Fibroblast of peridontal ligament (primary cell): ENCODE measurements at regions not wholly inside any gene's neighbourhood (a gene's known extent, or its start where the extent isn't known, plus 50 kb on each side); places are given as distances from the start of the nearest gene placed in this dataset.
"Not testable (repeated sequence)": the region's sequence is repeated elsewhere in the genome, so short reads cannot be mapped to it uniquely, and the experiment has no call there.

Experiments used
- DNase-seq: peaks from one replicate; pipeline ENCODE4 v3.0.0-alpha.2; 2010; ENCODE audit errors: extremely low read depth

DNA sequence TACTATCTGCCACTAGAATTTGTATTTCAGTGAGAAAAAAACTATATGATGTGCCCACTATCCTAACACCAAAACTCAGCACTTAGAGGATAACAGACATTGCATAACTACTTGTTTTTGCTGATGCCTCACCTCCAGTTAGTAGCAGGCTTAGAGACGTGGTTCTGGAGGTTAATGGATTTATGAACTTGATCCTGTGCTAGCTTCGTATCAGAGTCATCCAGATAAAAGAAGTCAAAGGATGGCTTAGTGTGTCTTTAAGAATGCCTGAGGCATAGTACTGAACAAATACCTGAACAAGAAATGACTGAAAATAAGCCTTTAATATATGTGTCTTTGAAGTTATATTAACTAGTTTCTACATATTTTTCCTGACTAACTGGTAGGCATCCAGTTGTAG, 414.9 kb upstream of the PTCHD4 start:
- DNase-seq, result no peak

DNA sequence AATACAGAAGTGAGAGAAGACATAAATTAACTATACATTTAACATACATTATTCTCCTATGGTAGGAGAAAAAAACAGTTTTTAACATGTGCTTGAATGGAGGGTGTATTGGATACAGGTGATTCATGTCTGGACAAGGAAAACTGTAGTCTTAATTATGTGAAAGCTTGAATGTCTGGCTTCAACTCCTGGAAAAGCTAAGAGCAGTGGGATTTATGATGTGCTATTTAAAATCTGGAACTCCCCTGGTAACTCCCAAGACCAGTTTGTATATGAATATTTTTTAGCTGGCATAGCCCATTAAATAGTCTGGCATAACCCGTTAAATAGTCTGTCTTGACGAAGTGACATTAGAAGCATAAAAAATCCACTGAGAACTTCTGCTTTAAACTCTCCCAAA, 410.0 kb upstream of the PTCHD4 start:
- DNase-seq, result no peak

DNA sequence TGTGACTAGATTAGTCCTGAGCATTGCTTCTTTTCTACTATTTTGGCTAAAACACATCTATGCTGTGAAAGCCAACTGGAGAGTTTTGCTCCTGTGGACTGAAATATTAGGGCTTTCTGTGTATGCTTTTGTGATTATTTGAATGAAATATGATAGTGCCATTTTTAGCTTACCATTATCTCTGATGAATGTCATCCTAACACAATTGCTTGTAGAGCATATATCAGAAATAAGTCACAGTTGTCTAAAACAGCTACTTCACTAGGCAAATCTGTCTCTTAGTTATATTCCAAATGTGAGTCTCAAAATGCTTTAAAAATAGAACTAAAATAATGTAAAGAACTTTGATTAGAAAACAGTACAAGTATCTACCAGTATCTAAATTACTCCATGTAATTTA, 401.4 kb upstream of the PTCHD4 start:
- no peak for DNase-seq

DNA sequence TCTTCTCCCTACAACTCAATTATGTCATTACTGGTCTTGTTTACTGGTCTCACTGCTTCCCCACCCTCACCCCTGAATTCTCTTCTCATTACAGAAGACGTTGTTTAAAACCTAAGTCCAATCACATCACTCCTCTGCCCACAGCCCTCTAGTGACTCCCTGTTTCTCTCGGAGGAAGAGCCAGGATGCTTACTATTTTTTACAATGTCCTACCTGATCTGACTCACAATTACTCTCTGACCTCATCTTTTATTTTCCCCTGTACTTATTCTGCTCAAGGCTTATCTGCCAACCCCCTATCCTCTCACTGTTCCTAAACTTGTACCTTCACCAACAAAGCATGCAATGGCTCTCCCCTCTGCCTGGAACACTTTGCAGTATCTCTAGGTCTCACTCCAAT, 400.4 kb upstream of the PTCHD4 start:
- DNase-seq, result no peak

DNA sequence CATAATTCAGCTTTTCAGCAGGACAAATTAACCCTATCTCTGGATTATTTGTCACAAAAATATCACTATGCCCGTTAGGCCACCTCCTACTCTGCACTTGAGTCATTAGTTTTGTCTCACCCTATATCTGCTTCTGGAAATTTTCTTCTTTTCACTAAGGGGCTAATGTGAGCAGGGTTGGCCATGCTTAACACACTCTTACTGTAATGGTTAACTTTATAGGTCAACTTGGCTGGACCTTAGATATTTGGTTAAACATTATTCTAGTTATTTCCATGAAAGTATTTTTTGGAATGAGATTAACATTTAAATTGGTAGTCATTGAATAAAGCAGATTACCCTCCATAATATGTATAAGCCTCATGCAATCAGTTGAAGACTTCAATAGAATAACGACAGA, 394.6 kb upstream of the PTCHD4 start:
- DNase-seq, result no peak

DNA sequence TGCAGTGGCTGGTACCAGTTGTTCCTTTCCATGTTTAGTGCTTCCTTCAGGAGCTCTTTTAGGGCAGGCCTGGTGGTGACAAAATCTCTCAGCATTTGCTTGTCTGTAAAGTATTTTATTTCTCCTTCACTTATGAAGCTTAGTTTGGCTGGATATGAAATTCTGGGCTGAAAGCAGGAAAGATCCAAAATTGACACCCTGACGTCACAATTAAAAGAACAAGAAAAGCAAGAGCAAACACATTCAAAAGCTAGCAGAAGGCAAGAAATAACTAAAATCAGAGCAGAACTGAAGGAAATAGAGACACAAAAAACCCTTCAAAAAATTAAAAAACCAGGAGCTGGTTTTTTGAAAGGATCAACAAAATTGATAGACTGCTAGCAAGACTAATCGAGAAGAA, 382.4 kb upstream of the PTCHD4 start:
- DNase-seq, result not testable (repeated sequence)

DNA sequence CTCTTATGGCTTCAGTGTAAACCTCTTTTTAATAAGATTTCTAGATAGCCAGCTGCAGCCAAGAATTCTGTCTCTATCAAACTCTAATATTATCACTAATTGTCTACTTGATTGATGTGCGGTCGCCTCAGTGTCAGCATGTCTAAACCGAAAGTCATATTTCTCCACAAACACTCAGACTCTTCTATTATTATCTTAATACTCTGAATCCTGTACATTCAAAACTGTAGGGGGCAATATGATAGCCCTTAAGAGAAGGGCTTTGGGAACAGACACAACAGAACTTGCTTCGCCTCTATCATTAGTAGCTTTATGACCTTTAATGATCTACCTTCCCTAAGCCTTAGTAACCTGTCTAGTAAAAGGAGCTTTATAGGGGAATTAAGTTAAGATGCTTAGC, 379.7 kb upstream of the PTCHD4 start:
- DNase-seq, result no peak

DNA sequence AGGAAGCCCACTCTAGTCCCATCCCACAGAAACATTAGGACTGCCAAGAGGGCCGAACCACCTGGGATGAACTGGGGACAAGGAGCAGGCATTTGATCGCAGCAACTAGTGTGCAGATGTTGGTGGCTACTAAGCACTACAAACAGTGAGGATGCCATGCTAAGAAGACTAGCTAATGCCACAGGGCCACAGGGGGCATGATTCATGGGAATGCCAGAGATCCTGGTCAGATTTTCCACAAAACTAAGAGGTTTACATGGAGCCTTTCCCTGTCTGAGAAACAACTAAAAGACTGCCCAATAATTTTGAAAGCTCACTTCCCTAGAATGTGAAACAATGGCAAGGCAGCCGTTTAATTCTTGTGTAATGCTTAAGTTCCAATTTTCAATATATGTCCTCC, 375.9 kb upstream of the PTCHD4 start:
- DNase-seq, result no peak

DNA sequence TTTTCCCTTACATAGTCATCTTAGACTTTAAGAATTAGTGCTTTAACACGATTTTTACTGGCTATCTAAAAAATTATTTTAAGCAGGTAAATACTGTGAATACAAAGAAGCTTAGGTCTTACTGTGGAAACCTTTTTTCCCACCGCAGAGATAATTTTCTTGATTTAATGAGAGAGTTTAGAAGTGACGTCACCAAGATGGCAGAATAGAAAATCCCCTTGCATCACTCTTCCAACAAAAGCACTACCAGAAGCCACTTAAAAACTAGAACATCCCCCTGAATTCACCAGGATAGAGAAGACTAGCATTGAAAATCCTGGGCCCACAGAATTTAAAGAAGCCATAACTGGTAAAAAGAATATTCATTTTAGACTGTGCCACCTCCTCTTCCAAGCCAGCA, 375.4 kb upstream of the PTCHD4 start:
- DNase-seq, result no peak

DNA sequence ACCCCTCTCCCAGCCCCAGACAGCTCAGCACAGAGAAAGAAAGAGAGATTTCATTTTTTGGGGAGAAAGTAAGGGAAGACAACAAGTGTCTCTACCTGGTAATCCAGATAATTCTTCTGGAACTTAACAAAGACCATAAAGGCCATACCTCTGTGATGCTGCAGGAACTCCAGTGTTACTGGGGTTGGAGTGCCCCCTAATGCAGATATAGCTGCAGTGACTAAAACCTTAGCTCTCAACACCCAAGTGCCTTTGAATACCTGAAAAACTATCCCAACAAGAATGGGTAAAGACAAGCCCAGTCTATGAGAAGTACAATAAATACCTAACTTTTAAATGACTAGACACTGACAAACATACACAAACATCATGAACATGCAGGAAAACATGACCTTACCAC, 365.3 kb upstream of the PTCHD4 start:
- no peak for DNase-seq

DNA sequence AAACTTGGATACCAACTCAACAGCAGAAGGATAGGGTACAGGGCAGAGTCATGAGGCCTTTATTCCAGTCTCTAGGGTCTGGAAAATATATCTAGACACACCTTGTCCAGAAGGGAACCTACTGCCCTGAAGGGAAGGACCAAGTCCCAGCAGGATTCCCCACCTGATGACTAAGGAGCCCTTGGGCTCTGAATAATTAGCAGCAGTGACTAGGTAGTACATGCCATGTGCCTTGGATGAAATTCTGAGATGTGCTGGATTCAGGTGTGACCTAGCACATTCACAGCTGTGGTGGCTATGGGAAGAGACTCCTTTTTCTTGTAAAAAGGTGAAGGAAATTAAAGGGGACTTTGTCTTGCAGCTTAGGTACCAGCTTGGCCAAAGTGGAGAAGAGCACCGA, 364.3 kb upstream of the PTCHD4 start:
- no peak for DNase-seq

DNA sequence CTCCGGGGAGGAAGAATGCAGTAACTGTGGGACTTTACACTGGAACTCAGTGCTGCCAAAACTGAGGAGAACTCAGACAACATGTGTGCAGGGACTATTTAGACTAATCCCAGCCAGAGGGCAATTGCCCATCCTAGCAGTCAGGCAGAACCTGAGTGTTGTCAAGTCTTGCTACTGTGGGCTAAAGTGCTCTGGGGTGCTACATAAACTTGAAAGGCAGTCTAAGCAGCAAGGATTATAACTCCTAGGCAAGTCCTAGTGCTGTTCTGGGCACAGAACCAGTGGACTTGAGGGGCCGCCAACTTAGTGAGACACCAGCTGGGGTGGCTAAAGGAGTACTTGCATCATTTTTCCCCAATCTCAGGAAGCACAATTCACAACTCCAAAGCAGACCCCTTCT, 363.8 kb upstream of the PTCHD4 start:
- DNase-seq, result no peak

DNA sequence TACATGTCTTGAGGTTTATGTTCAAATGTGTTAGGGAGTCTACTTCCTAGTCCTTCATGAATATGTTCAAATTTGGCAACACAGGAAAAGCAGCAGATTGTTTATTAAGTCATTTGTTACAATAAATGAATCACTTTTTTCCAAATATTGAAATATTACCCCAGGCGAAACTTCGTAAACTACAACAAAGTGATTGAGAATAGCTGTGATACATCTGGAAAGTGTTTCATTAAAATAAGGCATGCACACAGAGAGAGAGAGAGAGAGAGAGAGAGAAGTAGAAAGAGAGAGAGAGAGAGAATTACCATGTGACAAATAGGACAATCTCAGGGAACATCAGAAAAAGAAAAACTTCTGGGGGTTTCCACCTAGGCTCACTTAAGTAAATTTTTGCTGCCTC, 363.1 kb upstream of the PTCHD4 start:
- no peak for DNase-seq

DNA sequence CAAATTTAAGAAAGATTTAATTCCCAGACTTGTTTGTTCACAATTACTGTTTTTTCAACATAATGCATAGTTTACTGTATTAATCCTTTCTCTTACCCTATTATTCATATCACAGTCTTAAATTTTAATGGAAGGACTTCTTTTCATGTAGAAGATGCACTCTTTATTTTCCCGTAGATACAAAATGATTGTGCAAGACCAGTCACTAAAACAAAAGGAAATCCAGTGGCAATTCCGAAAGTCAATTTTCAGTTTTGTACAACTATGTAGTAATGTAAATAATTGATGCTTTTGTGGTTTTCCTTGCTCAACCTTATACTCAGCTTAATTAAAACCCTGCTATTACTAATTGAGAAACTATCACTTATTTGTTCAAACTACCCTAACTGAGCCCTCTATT, 361.5 kb upstream of the PTCHD4 start:
- no peak for DNase-seq

DNA sequence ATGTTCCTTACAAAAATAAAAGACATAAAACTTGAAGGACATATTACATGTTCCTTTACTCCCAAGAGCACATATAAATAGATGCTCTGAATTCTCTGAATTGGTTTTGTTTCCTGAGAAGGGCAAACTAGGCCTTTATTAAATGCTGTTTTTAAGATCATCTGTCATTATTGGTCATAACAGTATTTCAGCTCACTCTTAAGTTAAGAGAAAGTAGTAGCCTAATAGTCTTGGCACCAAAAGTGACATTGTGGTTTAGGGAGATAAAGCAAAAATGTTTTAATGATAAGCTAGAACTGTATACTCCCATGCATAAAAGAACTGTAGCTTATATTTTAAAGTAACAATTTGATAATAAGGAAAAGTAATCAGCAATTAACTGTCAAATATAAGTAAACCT, 361.1 kb upstream of the PTCHD4 start:
- DNase-seq, result no peak

DNA sequence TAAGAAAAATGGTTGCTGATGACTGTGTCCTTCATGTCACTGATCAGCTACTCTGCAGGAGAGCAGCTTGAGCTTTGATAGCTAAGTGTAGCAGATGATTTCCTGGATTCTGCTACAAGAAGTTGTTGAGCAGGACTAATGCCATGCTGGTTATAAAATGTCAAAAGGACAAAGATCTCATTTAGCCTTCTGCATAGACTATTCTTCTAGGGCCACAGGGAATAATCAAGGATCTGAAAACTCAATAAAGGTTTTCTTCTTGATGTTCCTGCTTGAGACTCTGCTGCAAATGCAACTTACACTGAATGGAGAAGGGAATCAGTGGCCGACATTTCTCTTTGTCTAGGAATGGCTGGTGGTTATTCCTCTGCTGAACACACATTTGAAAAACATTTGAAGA, 360.3 kb upstream of the PTCHD4 start:
- no peak for DNase-seq

DNA sequence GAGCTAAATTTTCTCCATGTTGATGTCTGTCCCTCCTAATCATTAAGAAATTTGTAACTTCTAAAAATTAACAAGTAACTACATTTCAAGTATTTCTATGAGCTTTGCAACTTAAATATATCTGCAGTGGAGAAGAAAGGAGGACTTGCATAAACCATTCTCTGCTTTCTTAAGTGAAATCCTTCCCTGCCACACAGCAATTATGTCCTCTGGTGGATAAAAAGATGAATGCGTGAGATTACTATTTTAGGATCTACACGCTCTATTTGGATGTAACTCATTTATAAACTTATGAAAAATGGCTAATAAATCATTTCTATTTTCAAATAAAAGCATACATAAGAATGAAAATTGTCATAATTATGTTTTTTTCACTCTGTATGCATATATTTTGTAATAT, 338.0 kb upstream of the PTCHD4 start:
- peak; percentile 5 for DNase-seq

DNA sequence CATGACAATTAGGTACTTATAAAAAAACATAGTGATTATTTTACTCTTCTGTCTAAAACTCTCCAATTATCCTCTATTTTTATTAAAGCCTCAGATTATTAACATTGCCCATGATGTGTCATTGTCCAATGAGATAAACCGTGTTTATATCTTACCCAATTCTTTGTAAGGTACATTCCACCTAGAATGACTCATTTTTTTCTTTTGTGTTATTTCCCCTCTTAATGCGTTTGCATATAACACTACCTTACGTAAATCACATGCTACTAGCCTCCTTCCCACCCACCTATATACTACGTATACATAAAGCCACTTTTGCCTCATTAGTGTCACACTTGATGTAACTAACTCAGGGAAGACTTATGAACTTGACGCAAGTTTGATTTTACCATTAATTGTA, 336.3 kb upstream of the PTCHD4 start:
- DNase-seq, result no peak

DNA sequence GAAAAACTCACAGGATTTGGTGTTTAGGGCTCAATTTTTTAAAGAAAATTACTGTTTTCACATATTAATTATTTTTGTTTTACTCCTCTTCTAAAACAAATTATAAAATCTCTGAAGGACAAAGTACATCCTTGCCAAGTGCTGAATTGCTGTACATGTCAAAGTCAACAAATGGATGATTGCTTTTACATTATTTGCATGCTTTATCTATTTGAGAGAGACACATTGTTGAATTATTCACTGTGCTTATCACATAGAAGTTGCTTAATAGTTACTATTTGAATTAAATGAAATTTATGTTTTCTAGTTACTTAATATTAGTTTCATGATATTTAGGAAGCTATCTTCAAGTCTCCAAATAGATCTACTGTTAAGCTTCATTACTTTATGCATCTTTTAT, 318.6 kb upstream of the PTCHD4 start:
- DNase-seq, result no peak

DNA sequence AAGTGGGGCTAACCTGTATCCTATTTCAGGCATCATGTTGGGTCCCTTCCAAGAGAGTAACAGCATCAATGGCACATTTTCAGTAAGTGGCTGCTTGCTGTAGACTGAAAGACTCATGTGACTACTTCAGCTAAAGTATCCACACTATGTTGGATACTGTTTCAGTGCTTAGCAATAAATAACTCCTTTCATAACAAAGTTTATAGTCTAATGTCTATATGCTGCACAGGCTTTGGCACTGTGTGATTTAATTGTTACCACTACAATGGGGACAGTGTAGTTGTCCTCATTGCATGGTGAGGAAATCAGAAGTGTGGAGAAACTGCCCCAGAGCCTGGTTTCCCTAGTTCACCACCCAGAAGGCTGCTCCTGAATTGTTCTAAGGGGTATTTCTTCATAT, 318.0 kb upstream of the PTCHD4 start:
- DNase-seq, result no peak

DNA sequence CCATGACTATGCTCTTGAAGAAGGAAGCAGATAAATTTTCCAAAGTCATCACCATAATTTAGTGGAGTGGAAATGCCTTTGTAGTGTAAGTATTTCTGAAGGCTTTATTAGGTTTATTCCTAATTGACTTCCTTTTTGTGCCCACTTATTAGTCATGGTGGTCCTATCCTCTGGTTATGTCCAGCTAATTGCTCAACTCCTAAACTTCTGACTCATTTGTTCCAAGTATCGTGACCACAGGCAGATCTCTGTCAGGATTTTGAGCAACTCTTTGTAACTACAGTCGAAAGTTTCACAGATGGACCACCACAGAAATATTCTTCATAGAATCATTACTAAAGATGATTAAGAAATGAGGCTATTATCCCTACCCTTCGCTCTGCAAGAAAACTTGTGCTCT, 315.6 kb upstream of the PTCHD4 start:
- DNase-seq, result peak; percentile 58

DNA sequence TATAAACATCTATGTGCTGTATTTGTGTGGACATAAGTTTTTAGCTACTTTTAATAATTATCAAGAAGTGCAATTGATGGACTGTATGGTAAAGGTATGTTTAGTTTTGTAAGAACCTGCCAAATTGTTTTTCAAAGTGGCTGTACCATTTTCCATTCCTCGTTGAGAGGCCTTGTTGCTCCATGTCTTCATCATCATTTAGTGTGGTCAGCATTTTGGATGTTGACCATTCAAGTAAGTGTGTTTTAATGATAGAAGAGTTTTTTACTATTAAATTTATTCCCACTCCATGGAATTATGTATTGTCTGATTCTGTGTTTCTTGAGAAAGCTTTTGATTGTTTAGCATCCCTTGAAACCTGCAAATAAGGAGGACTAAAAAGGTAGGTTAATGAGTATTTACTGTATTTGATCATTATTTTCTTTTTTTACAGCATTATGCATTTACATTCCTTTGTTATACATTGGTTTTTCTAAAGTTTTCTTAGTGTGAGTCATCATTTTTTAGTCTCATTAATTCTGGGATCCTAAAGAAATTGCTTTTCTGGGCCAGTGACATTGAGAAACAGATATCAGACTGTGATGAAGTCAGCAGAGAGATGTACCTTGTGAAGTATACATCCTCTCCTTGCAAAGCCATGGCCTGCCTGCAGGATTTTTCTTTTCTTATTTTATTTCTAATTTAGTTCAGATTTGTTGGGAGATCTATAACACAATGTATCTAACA, 312.8 kb upstream of the PTCHD4 start:
- DNase-seq, result peak; percentile 16

DNA sequence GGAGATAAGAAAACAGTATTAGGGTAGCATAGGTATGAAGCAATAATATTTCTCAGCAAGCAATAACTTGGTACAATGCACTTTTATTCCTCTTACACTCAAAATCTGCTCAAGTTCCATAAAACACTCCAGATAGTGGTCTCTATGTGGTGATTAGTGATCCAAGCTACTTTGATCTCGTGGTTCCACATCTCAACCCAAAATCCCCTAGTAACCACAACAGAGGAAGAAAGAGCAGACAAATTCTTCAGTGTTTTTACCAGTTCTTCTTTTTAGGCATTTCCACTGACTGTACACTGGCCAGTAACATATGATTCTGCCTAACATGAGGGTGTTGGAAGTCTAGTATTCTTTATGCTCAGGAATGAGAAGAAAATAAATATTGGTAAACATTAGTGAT, 309.0 kb upstream of the PTCHD4 start:
- no peak for DNase-seq

DNA sequence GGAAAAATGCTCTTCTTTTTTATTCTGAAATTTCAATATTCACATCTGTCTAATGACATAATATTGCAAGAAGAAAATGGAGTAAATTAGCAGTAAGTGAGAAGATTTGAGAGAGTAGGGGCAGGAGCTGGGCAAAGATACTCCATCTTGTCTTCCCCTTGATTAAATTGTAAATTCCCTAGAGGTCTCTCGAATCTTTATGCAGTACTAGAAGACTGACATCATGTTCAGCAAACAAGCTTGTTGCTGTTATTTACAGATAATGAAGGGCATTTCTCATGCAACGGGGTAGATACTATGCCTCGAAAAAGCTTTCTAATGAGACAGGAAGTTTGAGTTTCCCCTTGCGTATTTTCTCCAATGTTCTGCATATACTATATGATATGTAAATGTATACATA, 306.9 kb upstream of the PTCHD4 start:
- no peak for DNase-seq

DNA sequence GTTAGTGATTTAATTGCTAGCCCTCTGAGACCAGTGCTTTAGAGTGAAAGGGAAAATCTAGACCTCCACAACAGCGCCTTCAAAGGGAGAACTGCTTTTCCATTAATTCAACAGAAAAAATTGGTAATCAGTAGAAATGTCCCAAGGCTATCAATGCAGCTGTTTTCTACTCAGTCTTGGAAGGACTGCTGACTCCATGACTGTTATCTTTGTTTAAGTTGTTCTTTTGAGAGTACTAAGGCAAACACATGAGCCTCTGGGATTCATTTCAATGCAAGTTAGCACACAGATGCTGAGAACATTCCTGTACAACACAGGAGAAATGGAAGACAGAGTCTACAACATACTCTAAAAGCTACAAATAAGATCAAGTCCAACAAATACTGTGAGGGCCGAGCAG, 301.7 kb upstream of the PTCHD4 start:
- DNase-seq, result no peak
